IPS DF 6.9 (cell line): ENCODE measurements at regions not wholly inside any gene's neighbourhood (a gene's known extent, or its start where the extent isn't known, plus 50 kb on each side); places are given as distances from the start of the nearest gene placed in this dataset.
"Not testable (repeated sequence)": the region's sequence is repeated elsewhere in the genome, so short reads cannot be mapped to it uniquely, and the experiment has no call there.

ENCODE experiments used
- DNase-seq: peaks from one replicate; pipeline ENCODE4 v3.0.0-alpha.2; 2013; ENCODE audit warnings: low read depth, low spot score
- H3K27ac ChIP-seq: one replicate; pipeline ENCODE4 v1.5.1; 2013; ENCODE audit warnings: low read length, control low read depth
- H3K27me3 ChIP-seq: 2 replicates; pipeline ENCODE4 v1.6.1; 2013; ENCODE audit warnings: mild to moderate bottlenecking, low read length; ENCODE audit not compliant: control insufficient read depth, insufficient read depth
- H3K36me3 ChIP-seq: 2 replicates; pipeline ENCODE4 v1.6.1; 2013; ENCODE audit warnings: low read length; ENCODE audit not compliant: control insufficient read depth, insufficient read depth
- H3K4me1 ChIP-seq: 2 replicates; pipeline ENCODE4 v1.6.1; 2013; ENCODE audit warnings: low read length; ENCODE audit not compliant: control insufficient read depth, insufficient read depth
- H3K4me3 ChIP-seq: 2 replicates; pipeline ENCODE4 v1.5.1; 2013; ENCODE audit warnings: mild to moderate bottlenecking, low read length
- H3K9me3 ChIP-seq: 2 replicates; pipeline ENCODE4 v1.6.1; 2013; ENCODE audit warnings: low read length, inconsistent platforms; ENCODE audit not compliant: control insufficient read depth, insufficient read depth
- WGBS: extraction: QIAGEN DNeasy Blood & Tissue Kit; methylation state at CpG from one replicate; pipeline ENCODE4 v1.1.7; 2013; ENCODE audit warnings: mixed read lengths, missing lambda C conversion rate; ENCODE audit not compliant: insufficient read length, insufficient coverage; 5-methylcytosine and 5-hydroxymethylcytosine counted together

- no CpG with 5 or more reads among the region's 1 CpG for WGBS
- no peaks in the 10 kb centered on the region for H3K9me3 ChIP-seq
Observed at GRCh38 chr3:163563485-163563884, 1514.8 kb downstream of the SI start.

GRCh38 chr3:163562625-163563024 is 1515.7 kb downstream of the SI start:
- no peaks in the 10 kb centered on the region for H3K27me3 ChIP-seq
- H3K9me3 ChIP-seq = no peaks in the 10 kb centered on the region
- no peak for DNase-seq
- H3K4me3 ChIP-seq = no peak overlapping the region
- H3K4me1 ChIP-seq = no peaks in the 10 kb centered on the region
- no peak overlapping the region for H3K27ac ChIP-seq
- WGBS = no CpG with 5 or more reads among the region's 2 CpGs
- no peaks in the 10 kb centered on the region for H3K36me3 ChIP-seq

More at GRCh38 chr3:163563485-163563884, 1514.8 kb downstream of the SI start:
- Histone ChIP-seq H3K36me3 (no peaks in the 10 kb centered on the region), H3K27me3 (no peaks in the 10 kb centered on the region), H3K4me3 (no peak overlapping the region), H3K27ac (no peak overlapping the region), H3K4me1 (no peaks in the 10 kb centered on the region)
- DNase-seq = no peak

- no peak for DNase-seq
- no peaks in the 10 kb centered on the region for H3K36me3 ChIP-seq
- H3K4me3 ChIP-seq = no peak overlapping the region
- no peak overlapping the region for H3K27ac ChIP-seq
- H3K27me3 ChIP-seq = no peaks in the 10 kb centered on the region
- no peaks in the 10 kb centered on the region for H3K4me1 ChIP-seq
- WGBS = no CpG with 5 or more reads among the region's 4 CpGs
- no peaks in the 10 kb centered on the region for H3K9me3 ChIP-seq
Observed at GRCh38 chr3:163561151-163561550, 1517.1 kb downstream of the SI start.

GRCh38 chr3:163560459-163560858 is 1517.8 kb downstream of the SI start:
- Histone ChIP-seq H3K4me1 (no peaks in the 10 kb centered on the region), H3K9me3 (no peaks in the 10 kb centered on the region), H3K27ac (no peak overlapping the region), H3K4me3 (no peak overlapping the region), H3K27me3 (no peaks in the 10 kb centered on the region), H3K36me3 (no peaks in the 10 kb centered on the region)
- no CpG with 5 or more reads among the region's 2 CpGs for WGBS
- DNase-seq = no peak

- no CpG with 5 or more reads among the region's 4 CpGs for WGBS
- no peak overlapping the region for H3K27ac ChIP-seq
Observed at GRCh38 chr3:163556813-163557523, 1521.3 kb downstream of the SI start.

GRCh38 chr3:163555918-163556317 is 1522.4 kb downstream of the SI start:
- no peaks in the 10 kb centered on the region for H3K36me3 ChIP-seq
- H3K27me3 ChIP-seq = no peaks in the 10 kb centered on the region
- DNase-seq = no peak
- no peak overlapping the region for H3K4me3 ChIP-seq
- no peaks in the 10 kb centered on the region for H3K4me1 ChIP-seq
- H3K9me3 ChIP-seq = no peaks in the 10 kb centered on the region
- no CpG with 5 or more reads among the region's 1 CpG for WGBS
- no peak overlapping the region for H3K27ac ChIP-seq

More at GRCh38 chr3:163556813-163557523, 1521.3 kb downstream of the SI start:
- Histone ChIP-seq H3K27me3 (no peaks in the 10 kb centered on the region), H3K4me1 (no peaks in the 10 kb centered on the region), H3K36me3 (no peaks in the 10 kb centered on the region), H3K9me3 (no peaks in the 10 kb centered on the region), H3K4me3 (no peak overlapping the region)
- DNase-seq = no peak

- H3K27me3 ChIP-seq = no peaks in the 10 kb centered on the region
- no CpG with 5 or more reads among the region's 17 CpGs for WGBS
- no peaks in the 10 kb centered on the region for H3K36me3 ChIP-seq
- H3K9me3 ChIP-seq = no peaks in the 10 kb centered on the region
- no peaks in the 10 kb centered on the region for H3K4me1 ChIP-seq
- H3K4me3 ChIP-seq = no peak overlapping the region
- no peak for DNase-seq
- H3K27ac ChIP-seq = no peak overlapping the region
Observed at GRCh38 chr3:163552659-163552966, 1525.7 kb downstream of the SI start.

GRCh38 chr3:163551915-163552658 is 1526.2 kb downstream of the SI start:
- not testable (repeated sequence) for H3K4me3 ChIP-seq, DNase-seq
- no CpG with 5 or more reads among the region's 37 CpGs for WGBS

GRCh38 chr3:163548015-163548414 is 1530.3 kb downstream of the SI start:
- H3K27ac ChIP-seq = no peak overlapping the region
- no peaks in the 10 kb centered on the region for H3K9me3 ChIP-seq
- H3K27me3 ChIP-seq = no peaks in the 10 kb centered on the region
- no peaks in the 10 kb centered on the region for H3K36me3 ChIP-seq
- no peak for DNase-seq
- no peaks in the 10 kb centered on the region for H3K4me1 ChIP-seq
- WGBS = no CpG with 5 or more reads among the region's 1 CpG
- H3K4me3 ChIP-seq = no peak overlapping the region

More at GRCh38 chr3:163551915-163552658, 1526.2 kb downstream of the SI start:
- H3K9me3 ChIP-seq, H3K4me1 ChIP-seq, H3K36me3 ChIP-seq, H3K27me3 ChIP-seq, H3K27ac ChIP-seq: not testable (repeated sequence)

GRCh38 chr3:163547014-163547685 is 1531.1 kb downstream of the SI start:
- WGBS = 100% methylated on average over 1 of the region's 3 CpGs
- Histone ChIP-seq H3K27me3 (no peaks in the 10 kb centered on the region), H3K27ac (no peak overlapping the region), H3K4me1 (no peaks in the 10 kb centered on the region), H3K9me3 (no peaks in the 10 kb centered on the region), H3K4me3 (no peak overlapping the region), H3K36me3 (no peaks in the 10 kb centered on the region)
- DNase-seq = no peak
